ENCODE measurements at regions not wholly inside any gene's neighbourhood (a gene's known extent, or its start where the extent isn't known, plus 50 kb on each side); places are given as distances from the start of the nearest gene placed in this dataset.

GRCh38 chr5:175597718-175598117 is 60.2 kb upstream of the HRH2 start:
- Histone ChIP-seq H3K9me3 (0 out of 2 replicates have a peak, but pooled peaks cover 3% of the 10 kb centered on the region), H3K4me1 (no peaks in the 10 kb centered on the region), H3K27me3 (no peaks in the 10 kb centered on the region), H4K20me1 (no peaks in the 10 kb centered on the region), H3K36me3 (no peaks in the 10 kb centered on the region), H3K9ac (no peak overlapping the region), H3K4me3 (no peak overlapping the region), H3K27ac (no peak overlapping the region), H3K4me2 (no peak overlapping the region)
- no peak for TF ChIP-seq Cebpa-rat (IDR thresholded peaks at IDR 0.05)

GRCh38 chr5:175598774-175599173 is 59.1 kb upstream of the HRH2 start:
- Histone ChIP-seq H3K4me1 (no peaks in the 10 kb centered on the region), H3K4me2 (no peak overlapping the region), H3K4me3 (no peak overlapping the region), H4K20me1 (no peaks in the 10 kb centered on the region), H3K9me3 (0 out of 2 replicates have a peak, but pooled peaks cover 3% of the 10 kb centered on the region), H3K27ac (no peak overlapping the region), H3K27me3 (no peaks in the 10 kb centered on the region), H3K36me3 (no peaks in the 10 kb centered on the region), H3K9ac (no peak overlapping the region)
- TF ChIP-seq Cebpa-rat (IDR thresholded peaks at IDR 0.05), result no peak

- H4K20me1 ChIP-seq, result no peaks in the 10 kb centered on the region
- H3K4me2 ChIP-seq, result no peak overlapping the region
- no peaks in the 10 kb centered on the region for H3K27me3 ChIP-seq
- H3K4me1 ChIP-seq, result no peaks in the 10 kb centered on the region
- no peaks in the 10 kb centered on the region for H3K36me3 ChIP-seq
- 0 out of 2 replicates have a peak, but pooled peaks cover 2% of the 10 kb centered on the region for H3K9me3 ChIP-seq
- no peak overlapping the region for H3K9ac ChIP-seq
- no peak overlapping the region for H3K27ac ChIP-seq
- no peak overlapping the region for H3K4me3 ChIP-seq
- TF ChIP-seq Cebpa-rat (IDR thresholded peaks at IDR 0.05), result no peak
These were observed 58.7 kb upstream of the HRH2 start for GRCh38 chr5:175599210-175599609.

DNA sequence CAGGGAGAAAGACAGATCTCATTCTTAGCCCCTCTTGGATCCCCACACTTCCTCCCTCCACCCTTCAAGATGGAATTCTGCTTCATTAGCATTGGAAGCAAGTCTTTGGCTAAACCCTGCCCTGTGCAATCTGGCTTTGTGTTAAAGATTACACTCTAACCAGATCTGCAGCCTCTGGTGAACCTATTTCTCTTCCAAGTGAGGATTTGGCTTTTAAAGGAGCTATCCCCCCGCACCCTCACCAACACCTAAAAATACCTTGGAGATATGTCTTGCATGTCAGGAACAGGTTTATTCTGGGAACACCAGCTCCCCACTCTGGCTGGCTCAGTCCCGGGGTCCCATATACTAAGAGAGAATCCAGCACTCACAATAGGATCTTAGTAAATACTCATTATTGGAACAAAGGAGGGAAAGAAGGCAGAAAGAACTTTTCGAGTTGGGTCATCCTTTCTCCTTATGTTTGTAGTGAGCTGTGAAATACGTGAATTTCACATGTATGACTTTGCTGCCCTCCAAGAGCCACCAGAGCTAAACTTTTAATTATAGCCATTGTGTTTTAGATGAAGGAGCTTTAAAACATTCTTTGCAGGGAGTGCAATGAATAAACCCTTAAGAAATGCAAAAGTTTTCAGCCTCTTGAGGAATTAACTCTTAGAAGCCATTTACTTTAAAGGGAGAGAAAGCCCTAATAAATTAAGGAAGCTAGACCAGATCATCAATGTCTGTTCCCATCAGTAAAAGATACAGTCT is 53.7 kb upstream of the HRH2 start:
- Histone ChIP-seq H3K36me3 (no peaks in the 10 kb centered on the region), H3K4me3 (no peak overlapping the region), H3K9ac (no peak overlapping the region), H4K20me1 (no peaks in the 10 kb centered on the region), H3K27ac (no peak overlapping the region), H3K4me2 (no peak overlapping the region), H3K27me3 (no peaks in the 10 kb centered on the region), H3K4me1 (peaks cover 4% of the 10 kb centered on the region), H3K9me3 (peaks cover 16% of the 10 kb centered on the region)
- no peak for TF ChIP-seq Cebpa-rat (IDR thresholded peaks at IDR 0.05)

DNA sequence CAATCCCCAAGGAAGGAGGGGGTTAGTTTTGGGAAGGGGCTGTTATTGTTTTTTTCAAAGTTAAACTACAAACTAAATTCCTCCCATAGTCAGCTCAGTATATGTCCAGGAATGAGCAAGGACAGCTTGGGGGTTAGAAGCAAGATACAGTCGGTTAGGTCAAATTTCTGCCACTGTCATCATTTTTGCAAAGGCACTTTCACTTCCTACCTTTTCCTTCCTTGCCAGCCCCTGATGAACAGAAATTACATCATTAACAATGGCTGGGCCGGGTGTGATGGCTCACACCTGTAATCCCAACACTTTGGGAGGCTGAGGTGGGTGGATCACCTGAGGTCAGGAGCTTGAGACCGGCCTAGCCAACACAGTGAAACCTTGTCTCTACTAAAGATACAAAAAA is 51.5 kb upstream of the HRH2 start:
- H3K4me1 ChIP-seq, result peaks cover 12% of the 10 kb centered on the region
- H3K9ac ChIP-seq, result no peak overlapping the region
- H3K27ac ChIP-seq, result no peak overlapping the region
- no peak overlapping the region for H3K4me3 ChIP-seq
- no peaks in the 10 kb centered on the region for H4K20me1 ChIP-seq
- no peaks in the 10 kb centered on the region for H3K27me3 ChIP-seq
- no peak for TF ChIP-seq Cebpa-rat (IDR thresholded peaks at IDR 0.05)
- no peaks in the 10 kb centered on the region for H3K36me3 ChIP-seq
- peaks cover 16% of the 10 kb centered on the region for H3K9me3 ChIP-seq
- no peak overlapping the region for H3K4me2 ChIP-seq
